Body of pancreas (tissue), 4 donors: ENCODE measurements at regions not wholly inside any gene's neighbourhood (a gene's known extent, or its start where the extent isn't known, plus 50 kb on each side); places are given as distances from the start of the nearest gene placed in this dataset.

Experiments used
- ATAC-seq: fragments of 150-250 bp; one replicate; pipeline ENCODE4 v1.9.1; 2016
- DNase-seq, 4 donors: peaks; one replicate each; pipeline ENCODE4 v3.0.0-alpha.2; 2019
- H3K27ac ChIP-seq, 4 donors: fragments of 200-600 bp; sonication (generic); 1 replicate in 3 of 4; 2 replicates in 1 of 4; pipeline versions ENCODE4 v1.5.1 to v1.6.1; 2016 to 2019; ENCODE audit warnings: mild to moderate bottlenecking in 1 of 4, mixed read lengths in 1 of 4, moderate library complexity in 1 of 4
- H3K27me3 ChIP-seq, 2 donors: fragments of 200-600 bp; sonication (generic); one replicate each; pipeline ENCODE4 v1.6.0; 2016; ENCODE audit warnings: mild to moderate bottlenecking in 1 of 2
- H3K36me3 ChIP-seq, 2 donors: fragments of 200-600 bp; sonication (generic); replicated peaks in 1 of 2; 2 replicates each; pipeline ENCODE4 v1.5.1; 2016; ENCODE audit warnings: low read depth in 2 of 2; ENCODE audit not compliant: insufficient read depth in 1 of 2
- H3K4me1 ChIP-seq: fragments of 200-600 bp; sonication (generic); one replicate; pipeline ENCODE4 v1.6.0; 2016
- H3K4me3 ChIP-seq, 2 donors: fragments of 200-600 bp; sonication (generic); 1 replicate in 1 of 2; 2 replicates in 1 of 2; pipeline ENCODE4 v1.5.1; 2016 to 2019
- H3K9me3 ChIP-seq, 3 donors: fragments of 200-600 bp; sonication (generic); 1 replicate in 2 of 3; 2 replicates in 1 of 3; pipeline ENCODE4 v1.5.1; 2016
- CTCF ChIP-seq, 7 experiments: fragments of 450-650 bp in 4 of 7; fragments of 200-600 bp in 3 of 7; sonication (generic) in 3 of 7; IDR thresholded peaks; one replicate each; pipeline ENCODE4 v1.5.1; 2016 to 2019; ENCODE audit warnings: antibody characterized with exemption in 7 of 7
- POLR2A ChIP-seq, 3 donors: fragments of 450-650 bp; IDR thresholded peaks; one replicate each; pipeline ENCODE4 v1.6.1; 2016; ENCODE audit warnings: antibody characterized with exemption in 3 of 3, mild to moderate bottlenecking in 2 of 3
- WGBS, 2 donors: methylation state at CpG; one replicate each; pipeline ENCODE4 v1.1.5; 2017; 5-methylcytosine and 5-hydroxymethylcytosine counted together
- intact Hi-C: fragments of 100-400 bp; cut with DNase I; formaldehyde crosslinking; loops from one replicate; pipeline ENCODE4 v1.15.1; 2023

GRCh38 chr6:125598422-125598821 is 151.0 kb upstream of the HEY2 start:
- H3K4me3 ChIP-seq, result no peak overlapping the region
- DNase-seq (peak in 2 of 4 donors; percentile 15 to 40), ATAC-seq (no peak)
- intact Hi-C loops, result no loop called here
- no peaks in the 10 kb centered on the region for H3K27me3 ChIP-seq
- no peaks in the 10 kb centered on the region for H3K9me3 ChIP-seq
- no peak for TF ChIP-seq POLR2A (IDR thresholded peaks at IDR 0.05)
- TF ChIP-seq CTCF (IDR thresholded peaks at IDR 0.05), result no peak
- H3K27ac ChIP-seq, result no peak overlapping the region
- WGBS, 2 donors, result 76 to 78% methylated on average over 5 of the region's 5 CpGs
- H3K36me3 ChIP-seq, result no peaks in the 10 kb centered on the region
- no peaks in the 10 kb centered on the region for H3K4me1 ChIP-seq

- TF ChIP-seq CTCF (IDR thresholded peaks at IDR 0.05), result no peak
- TF ChIP-seq POLR2A (IDR thresholded peaks at IDR 0.05), result no peak
- H3K27ac ChIP-seq, result no peak overlapping the region
- no peak for DNase-seq
- no peaks in the 10 kb centered on the region for H3K27me3 ChIP-seq
- 62 to 66% methylated on average over 1 of the region's 1 CpG for WGBS, 2 donors
- H3K4me1 ChIP-seq, result no peaks in the 10 kb centered on the region
- intact Hi-C loops, result no loop called here
- no peak for ATAC-seq
- no peak overlapping the region for H3K4me3 ChIP-seq
- H3K9me3 ChIP-seq, result no peaks in the 10 kb centered on the region
- H3K36me3 ChIP-seq, result no peaks in the 10 kb centered on the region
Observed at GRCh38 chr6:125604257-125604656, 145.2 kb upstream of the HEY2 start.

- WGBS, 2 donors, result 21 to 28% methylated on average over 11 of the region's 11 CpGs
- TF ChIP-seq POLR2A (IDR thresholded peaks at IDR 0.05) (no peak), CTCF (IDR thresholded peaks at IDR 0.05) (no peak)
- intact Hi-C loops, result no loop called here
- no peak overlapping the region for H3K4me3 ChIP-seq
- H3K27ac ChIP-seq, result no peak overlapping the region
- H3K9me3 ChIP-seq, result no peaks in the 10 kb centered on the region
- ATAC-seq (peak; percentile 68), DNase-seq (peak; percentile 35 to 60 (median 38))
- H3K4me1 ChIP-seq, result peaks cover 11% of the 10 kb centered on the region
- no peaks in the 10 kb centered on the region for H3K36me3 ChIP-seq
- no peaks in the 10 kb centered on the region for H3K27me3 ChIP-seq
Observed at GRCh38 chr6:125611573-125612344, 137.7 kb upstream of the HEY2 start.

- Histone ChIP-seq H3K36me3 (no peaks in the 10 kb centered on the region), H3K4me3 (no peak overlapping the region), H3K27ac (no peak overlapping the region), H3K4me1 (peaks cover 11% of the 10 kb centered on the region), H3K27me3 (no peaks in the 10 kb centered on the region), H3K9me3 (no peaks in the 10 kb centered on the region)
- ATAC-seq (no peak), DNase-seq (no peak)
- 25 to 31% methylated on average over 3 of the region's 3 CpGs for WGBS, 2 donors
- TF ChIP-seq POLR2A (IDR thresholded peaks at IDR 0.05), result no peak
- TF ChIP-seq CTCF (IDR thresholded peaks at IDR 0.05), result no peak
- intact Hi-C loops, result no loop called here
Observed at GRCh38 chr6:125612345-125612846, 137.0 kb upstream of the HEY2 start.

- TF ChIP-seq POLR2A (IDR thresholded peaks at IDR 0.05) (no peak), CTCF (IDR thresholded peaks at IDR 0.05) (no peak)
- DNase-seq (no peak), ATAC-seq (no peak)
- H3K4me3 ChIP-seq, result no peak overlapping the region
- H3K9me3 ChIP-seq, result no peaks in the 10 kb centered on the region
- H3K27me3 ChIP-seq, result no peaks in the 10 kb centered on the region
- intact Hi-C loops, result no loop called here
- no peaks in the 10 kb centered on the region for H3K4me1 ChIP-seq
- WGBS, 2 donors, result 51 to 63% methylated on average over 1 of the region's 1 CpG
- H3K27ac ChIP-seq, result no peak overlapping the region
- no peaks in the 10 kb centered on the region for H3K36me3 ChIP-seq
Observed at GRCh38 chr6:125618629-125619028, 130.8 kb upstream of the HEY2 start.
